ENCODE measurements at regions not wholly inside any gene's neighbourhood (a gene's known extent, or its start where the extent isn't known, plus 50 kb on each side); places are given as distances from the start of the nearest gene placed in this dataset.
"Not testable (repeated sequence)": the region's sequence is repeated elsewhere in the genome, so short reads cannot be mapped to it uniquely, and the experiment has no call there.

DNA sequence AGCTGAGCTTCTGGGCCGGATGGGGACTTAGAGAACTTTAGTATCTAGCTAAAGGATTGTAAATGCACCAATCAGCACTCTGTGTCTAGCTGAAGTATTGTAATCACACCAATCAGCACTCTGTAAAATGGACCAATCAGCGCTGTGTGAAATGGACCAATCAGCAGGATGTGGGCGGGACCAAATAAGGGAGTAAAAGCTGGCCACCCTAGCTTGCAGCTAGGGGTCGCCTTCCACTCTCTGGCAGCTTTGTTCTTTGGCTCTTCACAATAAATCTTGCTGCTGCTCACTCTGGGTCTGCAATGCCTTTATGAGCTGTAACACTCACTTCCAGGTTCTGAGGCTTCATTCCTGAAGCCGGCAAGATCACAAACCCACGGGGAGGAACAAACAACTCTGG lies 354.0 kb downstream of the PRR16 start (continued):
- TF ChIP-seq ZNF274 (IDR thresholded peaks at IDR 0.05; ENCODE audit: low read depth, low read length) (no peak), RAD21 (IDR thresholded peaks at IDR 0.05; ENCODE audit: low read depth) (no peak), ZFX (IDR thresholded peaks at IDR 0.05) (no peak), POLR2AphosphoS5 (IDR thresholded peaks at IDR 0.05; ENCODE audit: low read depth, low read length) (no peak), TCF7L2 (IDR thresholded peaks at IDR 0.05; ENCODE audit: borderline replicate concordance, extremely low read depth, insufficient read depth, insufficient read length) (no peak)
- TF ChIP-seq, protein P1, sequence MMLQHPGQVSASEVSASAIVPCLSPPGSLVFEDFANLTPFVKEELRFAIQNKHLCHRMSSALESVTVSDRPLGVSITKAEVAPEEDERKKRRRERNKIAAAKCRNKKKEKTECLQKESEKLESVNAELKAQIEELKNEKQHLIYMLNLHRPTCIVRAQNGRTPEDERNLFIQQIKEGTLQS (IDR thresholded peaks at IDR 0.05), result no peak
- TF ChIP-seq, protein P2, sequence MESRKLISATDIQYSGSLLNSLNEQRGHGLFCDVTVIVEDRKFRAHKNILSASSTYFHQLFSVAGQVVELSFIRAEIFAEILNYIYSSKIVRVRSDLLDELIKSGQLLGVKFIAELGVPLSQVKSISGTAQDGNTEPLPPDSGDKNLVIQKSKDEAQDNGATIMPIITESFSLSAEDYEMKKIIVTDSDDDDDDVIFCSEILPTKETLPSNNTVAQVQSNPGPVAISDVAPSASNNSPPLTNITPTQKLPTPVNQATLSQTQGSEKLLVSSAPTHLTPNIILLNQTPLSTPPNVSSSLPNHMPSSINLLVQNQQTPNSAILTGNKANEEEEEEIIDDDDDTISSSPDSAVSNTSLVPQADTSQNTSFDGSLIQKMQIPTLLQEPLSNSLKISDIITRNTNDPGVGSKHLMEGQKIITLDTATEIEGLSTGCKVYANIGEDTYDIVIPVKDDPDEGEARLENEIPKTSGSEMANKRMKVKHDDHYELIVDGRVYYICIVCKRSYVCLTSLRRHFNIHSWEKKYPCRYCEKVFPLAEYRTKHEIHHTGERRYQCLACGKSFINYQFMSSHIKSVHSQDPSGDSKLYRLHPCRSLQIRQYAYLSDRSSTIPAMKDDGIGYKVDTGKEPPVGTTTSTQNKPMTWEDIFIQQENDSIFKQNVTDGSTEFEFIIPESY (IDR thresholded peaks at IDR 0.05; ENCODE audit: extremely low read depth, insufficient replicate concordance, low read length), result no peak
- TF ChIP-seq, protein P3, sequence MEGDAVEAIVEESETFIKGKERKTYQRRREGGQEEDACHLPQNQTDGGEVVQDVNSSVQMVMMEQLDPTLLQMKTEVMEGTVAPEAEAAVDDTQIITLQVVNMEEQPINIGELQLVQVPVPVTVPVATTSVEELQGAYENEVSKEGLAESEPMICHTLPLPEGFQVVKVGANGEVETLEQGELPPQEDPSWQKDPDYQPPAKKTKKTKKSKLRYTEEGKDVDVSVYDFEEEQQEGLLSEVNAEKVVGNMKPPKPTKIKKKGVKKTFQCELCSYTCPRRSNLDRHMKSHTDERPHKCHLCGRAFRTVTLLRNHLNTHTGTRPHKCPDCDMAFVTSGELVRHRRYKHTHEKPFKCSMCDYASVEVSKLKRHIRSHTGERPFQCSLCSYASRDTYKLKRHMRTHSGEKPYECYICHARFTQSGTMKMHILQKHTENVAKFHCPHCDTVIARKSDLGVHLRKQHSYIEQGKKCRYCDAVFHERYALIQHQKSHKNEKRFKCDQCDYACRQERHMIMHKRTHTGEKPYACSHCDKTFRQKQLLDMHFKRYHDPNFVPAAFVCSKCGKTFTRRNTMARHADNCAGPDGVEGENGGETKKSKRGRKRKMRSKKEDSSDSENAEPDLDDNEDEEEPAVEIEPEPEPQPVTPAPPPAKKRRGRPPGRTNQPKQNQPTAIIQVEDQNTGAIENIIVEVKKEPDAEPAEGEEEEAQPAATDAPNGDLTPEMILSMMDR (IDR thresholded peaks at IDR 0.05 in 2 of 3, conservative IDR thresholded peaks at IDR 0.05 in 1 of 3; ENCODE audit: borderline replicate concordance in 1 of 3, insufficient read depth in 1 of 3, low read depth in 2 of 3, low read length in 2 of 3), result no peak; a peak in 1 of 6 replicates

DNA sequence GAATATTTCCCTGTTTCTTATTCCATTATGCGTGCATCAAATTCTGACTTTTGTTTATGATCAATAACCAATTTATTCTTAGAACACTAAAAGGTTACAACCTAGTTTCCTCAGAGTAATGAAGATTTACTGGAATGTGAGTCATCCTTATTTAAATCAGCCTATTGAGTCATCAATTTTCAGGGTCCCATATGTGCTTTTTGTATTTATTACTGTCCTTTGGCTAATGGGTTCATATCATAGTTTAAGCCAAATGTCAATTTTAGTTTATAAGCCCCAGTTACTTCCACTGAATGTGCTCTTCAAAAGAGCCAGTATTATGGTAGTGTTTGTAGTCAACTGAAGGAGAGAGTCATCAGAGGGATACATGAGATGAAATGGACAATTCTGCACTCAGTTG lies 359.2 kb downstream of the PRR16 start:
- intact Hi-C loops (cut with micrococcal nuclease), result no loop called here
- Histone ChIP-seq H2AFZ (ENCODE audit: low read depth, low read length, poor library complexity, severe bottlenecking) (no peak overlapping the region), H3K4me2 (ENCODE audit: low read length) (no peak overlapping the region), H3K9me3 (ENCODE audit: control insufficient read depth in 1 of 2, insufficient read depth in 1 of 2, low read depth in 1 of 2, low read length in 2 of 2) (no peaks in the 10 kb centered on the region; a peak in 1 of 4 replicates), H3K79me2 (ENCODE audit: insufficient read depth, low read length) (no peaks in the 10 kb centered on the region), H4K20me1 (ENCODE audit: insufficient read depth) (no peaks in the 10 kb centered on the region), H3K4me3 (replicated peaks in 1 of 2; ENCODE audit: low read depth in 1 of 2, low read length in 2 of 2) (no peak overlapping the region), H3K9ac (ENCODE audit: low read length) (no peak overlapping the region), H3K36me3 (ENCODE audit: control insufficient read depth in 1 of 2, insufficient read depth in 2 of 2, low read length in 2 of 2) (no peaks in the 10 kb centered on the region), H3K27me3 (ENCODE audit: insufficient read depth, low read length) (no peaks in the 10 kb centered on the region), H3K9me2 (ENCODE audit: insufficient read depth) (no peaks in the 10 kb centered on the region), H3K27ac (ENCODE audit: low read depth, low read length) (no peak overlapping the region), H3K4me1 (ENCODE audit: control insufficient read depth in 1 of 2, insufficient read depth in 2 of 2, low read length in 2 of 2) (no peaks in the 10 kb centered on the region)
- no peak for TF ChIP-seq EZH2 (IDR thresholded peaks at IDR 0.05)
- TF ChIP-seq, protein P4, sequence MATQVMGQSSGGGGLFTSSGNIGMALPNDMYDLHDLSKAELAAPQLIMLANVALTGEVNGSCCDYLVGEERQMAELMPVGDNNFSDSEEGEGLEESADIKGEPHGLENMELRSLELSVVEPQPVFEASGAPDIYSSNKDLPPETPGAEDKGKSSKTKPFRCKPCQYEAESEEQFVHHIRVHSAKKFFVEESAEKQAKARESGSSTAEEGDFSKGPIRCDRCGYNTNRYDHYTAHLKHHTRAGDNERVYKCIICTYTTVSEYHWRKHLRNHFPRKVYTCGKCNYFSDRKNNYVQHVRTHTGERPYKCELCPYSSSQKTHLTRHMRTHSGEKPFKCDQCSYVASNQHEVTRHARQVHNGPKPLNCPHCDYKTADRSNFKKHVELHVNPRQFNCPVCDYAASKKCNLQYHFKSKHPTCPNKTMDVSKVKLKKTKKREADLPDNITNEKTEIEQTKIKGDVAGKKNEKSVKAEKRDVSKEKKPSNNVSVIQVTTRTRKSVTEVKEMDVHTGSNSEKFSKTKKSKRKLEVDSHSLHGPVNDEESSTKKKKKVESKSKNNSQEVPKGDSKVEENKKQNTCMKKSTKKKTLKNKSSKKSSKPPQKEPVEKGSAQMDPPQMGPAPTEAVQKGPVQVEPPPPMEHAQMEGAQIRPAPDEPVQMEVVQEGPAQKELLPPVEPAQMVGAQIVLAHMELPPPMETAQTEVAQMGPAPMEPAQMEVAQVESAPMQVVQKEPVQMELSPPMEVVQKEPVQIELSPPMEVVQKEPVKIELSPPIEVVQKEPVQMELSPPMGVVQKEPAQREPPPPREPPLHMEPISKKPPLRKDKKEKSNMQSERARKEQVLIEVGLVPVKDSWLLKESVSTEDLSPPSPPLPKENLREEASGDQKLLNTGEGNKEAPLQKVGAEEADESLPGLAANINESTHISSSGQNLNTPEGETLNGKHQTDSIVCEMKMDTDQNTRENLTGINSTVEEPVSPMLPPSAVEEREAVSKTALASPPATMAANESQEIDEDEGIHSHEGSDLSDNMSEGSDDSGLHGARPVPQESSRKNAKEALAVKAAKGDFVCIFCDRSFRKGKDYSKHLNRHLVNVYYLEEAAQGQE (IDR thresholded peaks at IDR 0.05; ENCODE audit: low read depth), result no peak
- POLR2A ChIA-PET, result no interaction called here
- DNase-seq (ENCODE audit: low read depth, low spot score) (no peak), ATAC-seq (no peak)
- BruUV-seq (replicated peaks), result no TSS peak
- CTCF ChIA-PET, result no interaction called here
- RAD21 ChIA-PET (ENCODE audit: low non-redundant PET in 1 of 2, low total read pairs in 2 of 2, uncharacterized antibody in 2 of 2, unreplicated experiment in 2 of 2), result no interaction called here

DNA sequence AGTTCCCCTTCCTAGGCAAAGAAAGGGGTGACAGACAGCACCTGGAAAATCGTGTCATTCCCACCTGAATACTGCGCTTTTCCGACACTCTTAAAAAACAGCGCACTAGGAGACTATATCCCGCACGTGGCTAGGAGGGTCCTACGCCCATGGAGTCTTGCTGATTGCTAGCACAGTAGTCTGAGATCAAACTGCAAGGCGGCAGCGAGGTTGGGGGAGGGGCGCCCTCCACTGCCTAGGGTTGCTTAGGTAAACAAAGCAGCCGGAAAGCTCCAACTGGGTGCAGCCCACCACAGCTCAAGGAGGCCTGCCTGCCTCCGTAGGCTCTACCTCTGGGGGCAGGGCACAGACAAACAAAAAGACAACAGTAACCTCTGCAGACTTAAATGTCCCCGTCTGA lies 367.5 kb downstream of the PRR16 start:
- H3K9me2 ChIP-seq (ENCODE audit: insufficient read depth); H3K4me2 ChIP-seq (ENCODE audit: low read length); POLR2A ChIA-PET; DNase-seq (ENCODE audit: low read depth, low spot score); H3K9ac ChIP-seq (ENCODE audit: low read length); intact Hi-C loops (cut with micrococcal nuclease); H3K79me2 ChIP-seq (ENCODE audit: insufficient read depth, low read length); ATAC-seq; H4K20me1 ChIP-seq (ENCODE audit: insufficient read depth); H3K9me3 ChIP-seq (ENCODE audit: control insufficient read depth in 1 of 2, insufficient read depth in 1 of 2, low read depth in 1 of 2, low read length in 2 of 2); BruUV-seq (replicated peaks); H3K4me3 ChIP-seq (replicated peaks in 1 of 2; ENCODE audit: low read depth in 1 of 2, low read length in 2 of 2); H3K27ac ChIP-seq (ENCODE audit: low read depth, low read length); CTCF ChIA-PET; H3K36me3 ChIP-seq (ENCODE audit: control insufficient read depth in 1 of 2, insufficient read depth in 2 of 2, low read length in 2 of 2); RAD21 ChIA-PET (ENCODE audit: low non-redundant PET in 1 of 2, low total read pairs in 2 of 2, uncharacterized antibody in 2 of 2, unreplicated experiment in 2 of 2); H2AFZ ChIP-seq (ENCODE audit: low read depth, low read length, poor library complexity, severe bottlenecking); H3K27me3 ChIP-seq (ENCODE audit: insufficient read depth, low read length); H3K4me1 ChIP-seq (ENCODE audit: control insufficient read depth in 1 of 2, insufficient read depth in 2 of 2, low read length in 2 of 2): not testable (repeated sequence)

All from HCT116 (cell line).